ENCODE measurements at regions not wholly inside any gene's neighbourhood (a gene's known extent, or its start where the extent isn't known, plus 50 kb on each side); places are given as distances from the start of the nearest gene placed in this dataset.

- no peak overlapping the region for H3K4me3 ChIP-seq
Measured at GRCh38 chr6:6803180-6803977, 214.9 kb downstream of the LY86 start.

DNA sequence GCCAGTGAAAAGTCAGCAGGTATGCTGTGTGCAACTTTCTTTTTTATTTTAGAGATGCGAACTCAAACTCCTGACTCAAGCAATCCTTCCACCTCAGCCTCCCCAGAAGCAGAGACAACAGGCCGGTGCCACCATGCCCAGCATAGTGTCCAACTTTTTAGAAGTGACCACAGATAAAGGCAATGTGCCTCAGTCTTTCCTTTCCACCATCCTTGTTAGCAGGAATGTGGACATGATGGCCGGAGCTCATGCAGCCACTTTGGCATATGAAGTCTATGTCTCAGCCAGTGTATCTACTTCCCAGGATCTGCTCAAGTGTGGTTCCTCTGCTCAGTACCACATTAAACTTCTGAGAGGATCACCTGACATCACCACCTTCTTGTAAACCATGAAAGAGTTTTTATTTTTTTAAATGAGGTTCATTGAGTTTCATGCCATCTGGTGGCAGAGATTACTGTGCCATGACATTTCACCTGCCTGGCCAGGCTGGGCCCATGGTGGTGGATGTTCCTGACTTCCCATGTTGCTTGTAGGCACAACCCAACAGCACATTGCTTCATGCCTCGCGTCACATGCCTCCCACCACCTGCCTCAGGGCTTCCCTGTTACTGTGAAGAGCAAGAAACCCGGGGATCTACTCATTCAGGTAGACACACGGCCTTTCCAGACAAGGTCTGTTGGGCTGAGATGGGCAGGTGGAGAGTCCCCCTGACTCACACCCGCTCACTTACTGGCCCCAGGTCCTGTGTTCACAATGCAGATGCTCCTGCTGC is 216.5 kb downstream of the LY86 start:
- WGBS, 2 donors = 94 to 97% methylated on average over 8 of the region's 8 CpGs
- Histone ChIP-seq H3K4me1 (no peaks in the 10 kb centered on the region), H3K27ac (no peak overlapping the region), H3K9me3 (no peaks in the 10 kb centered on the region), H3K36me3 (no peaks in the 10 kb centered on the region), H3K27me3 (no peaks in the 10 kb centered on the region), H3K4me3 (no peak overlapping the region)
- intact Hi-C loops (cut with DNase I) = no loop called here
- no peak for DNase-seq
- TF ChIP-seq POLR2AphosphoS5 (IDR thresholded peaks at IDR 0.05) (no peak), POLR2A (IDR thresholded peaks at IDR 0.05) (no peak), CTCF (IDR thresholded peaks at IDR 0.05) (no peak), EP300 (IDR thresholded peaks at IDR 0.05) (no peak)

More at GRCh38 chr6:6803180-6803977, 214.9 kb downstream of the LY86 start:
- Histone ChIP-seq H3K36me3 (no peaks in the 10 kb centered on the region), H3K9me3 (no peaks in the 10 kb centered on the region), H3K4me1 (no peaks in the 10 kb centered on the region), H3K27ac (no peak overlapping the region), H3K27me3 (no peaks in the 10 kb centered on the region)
- intact Hi-C loops (cut with DNase I) = no loop called here
- WGBS, 2 donors = 50 to 62% methylated on average over 18 of the region's 18 CpGs
- DNase-seq = no peak
- no peak for TF ChIP-seq POLR2A (IDR thresholded peaks at IDR 0.05)
- no peak for TF ChIP-seq CTCF (IDR thresholded peaks at IDR 0.05)
- TF ChIP-seq EP300 (IDR thresholded peaks at IDR 0.05) = no peak
- no peak for TF ChIP-seq POLR2AphosphoS5 (IDR thresholded peaks at IDR 0.05)

GRCh38 chr6:6806844-6807518 is 218.5 kb downstream of the LY86 start:
- Histone ChIP-seq H3K27me3 (no peaks in the 10 kb centered on the region), H3K9me3 (no peaks in the 10 kb centered on the region), H3K4me1 (no peaks in the 10 kb centered on the region), H3K36me3 (no peaks in the 10 kb centered on the region), H3K27ac (peak overlapping the region in 1 of 4 donors; percentile 7), H3K4me3 (no peak overlapping the region)
- intact Hi-C loops (cut with DNase I) = no loop called here
- WGBS, 2 donors = 78 to 80% methylated on average over 12 of the region's 12 CpGs
- DNase-seq = peak; percentile 75
- peak in 1 of 4 donors; percentile 11 for TF ChIP-seq POLR2AphosphoS5 (IDR thresholded peaks at IDR 0.05)
- no peak for TF ChIP-seq POLR2A (IDR thresholded peaks at IDR 0.05)

- TF ChIP-seq CTCF (IDR thresholded peaks at IDR 0.05) (no peak), POLR2AphosphoS5 (IDR thresholded peaks at IDR 0.05) (no peak), POLR2A (IDR thresholded peaks at IDR 0.05) (no peak), EP300 (IDR thresholded peaks at IDR 0.05) (no peak)
- 85 to 92% methylated on average over 5 of the region's 5 CpGs for whole genome bisulfite sequencing, 2 donors
- Histone ChIP-seq H3K9me3 (no peaks in the 10 kb centered on the region), H3K27ac (no peak overlapping the region), H3K27me3 (no peaks in the 10 kb centered on the region), H3K36me3 (no peaks in the 10 kb centered on the region), H3K4me1 (no peaks in the 10 kb centered on the region), H3K4me3 (no peak overlapping the region)
- intact Hi-C loops (cut with DNase I) = no loop called here
- DNase-seq = no peak
Measured at GRCh38 chr6:6808343-6808742, 219.8 kb downstream of the LY86 start.

- no peaks in the 10 kb centered on the region for H3K27me3 ChIP-seq
- TF ChIP-seq POLR2A (IDR thresholded peaks at IDR 0.05) (no peak), POLR2AphosphoS5 (IDR thresholded peaks at IDR 0.05) (no peak), EP300 (IDR thresholded peaks at IDR 0.05) (no peak), CTCF (IDR thresholded peaks at IDR 0.05) (no peak)
- no peaks in the 10 kb centered on the region for H3K9me3 ChIP-seq
- DNase-seq = no peak
- H3K36me3 ChIP-seq = no peaks in the 10 kb centered on the region
- H3K4me3 ChIP-seq = no peak overlapping the region
- no peak overlapping the region for H3K27ac ChIP-seq
- H3K4me1 ChIP-seq = no peaks in the 10 kb centered on the region
- intact Hi-C loops (cut with DNase I) = no loop called here
- 85 to 86% methylated on average over 4 of the region's 4 CpGs for WGBS, 2 donors
Measured at GRCh38 chr6:6808915-6809314, 220.4 kb downstream of the LY86 start.
